Activated CD4-positive, CD25-positive, alpha-beta regulatory T cell treated with anti-CD3 and anti-CD28 coated beads, Interleukin-2, amount 50 U/mL, for 24 hours (primary cell): ENCODE measurements at regions not wholly inside any gene's neighbourhood (a gene's known extent, or its start where the extent isn't known, plus 50 kb on each side); places are given as distances from the start of the nearest gene placed in this dataset.

Source experiments
- ATAC-seq, 2 donors: fragments of 150-1000 bp; cut with Tn5 transposase; one replicate each; pipeline ENCODE4 v1.10.0; 2021; ENCODE audit warnings: mild to moderate bottlenecking in 1 of 2, moderate library complexity in 1 of 2

DNA sequence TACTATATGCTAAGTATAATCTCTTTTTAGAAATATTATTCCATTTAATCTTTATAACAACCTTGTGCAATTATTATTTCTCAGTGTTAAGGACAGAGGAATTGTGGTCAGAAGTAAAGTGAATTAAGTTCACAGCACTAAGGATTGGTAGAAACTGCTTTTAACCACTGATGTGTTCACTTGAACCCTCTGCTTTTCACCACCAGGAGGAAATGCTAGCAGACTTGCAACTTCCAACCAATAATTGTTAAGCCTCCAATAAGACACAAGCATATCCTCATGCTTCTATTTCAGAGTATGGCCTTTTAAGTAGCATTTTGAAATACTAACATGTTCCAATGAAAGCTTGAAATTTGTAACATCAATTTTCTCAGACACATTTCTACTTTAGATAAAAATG lies 527.4 kb downstream of the SI start:
- ATAC-seq = no peak

DNA sequence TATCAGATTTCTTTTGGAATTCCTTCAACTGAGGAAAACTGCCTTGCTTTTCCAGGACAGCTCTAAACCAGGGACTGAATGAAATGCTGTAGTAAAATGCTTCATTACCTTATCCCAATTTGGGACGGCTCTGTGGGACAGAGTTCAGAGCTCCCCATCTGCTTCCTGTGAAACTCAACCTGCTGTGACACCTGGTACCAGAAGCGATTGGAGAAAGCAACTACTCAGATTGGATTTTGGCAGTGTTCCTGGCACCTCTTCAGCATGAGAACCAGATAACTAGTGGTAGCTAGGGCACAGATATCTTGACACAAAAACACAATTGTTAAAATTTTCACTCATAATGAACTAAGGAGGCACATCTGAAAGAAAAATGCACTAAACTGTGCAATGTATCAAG lies 539.1 kb downstream of the SI start:
- no peak for ATAC-seq

DNA sequence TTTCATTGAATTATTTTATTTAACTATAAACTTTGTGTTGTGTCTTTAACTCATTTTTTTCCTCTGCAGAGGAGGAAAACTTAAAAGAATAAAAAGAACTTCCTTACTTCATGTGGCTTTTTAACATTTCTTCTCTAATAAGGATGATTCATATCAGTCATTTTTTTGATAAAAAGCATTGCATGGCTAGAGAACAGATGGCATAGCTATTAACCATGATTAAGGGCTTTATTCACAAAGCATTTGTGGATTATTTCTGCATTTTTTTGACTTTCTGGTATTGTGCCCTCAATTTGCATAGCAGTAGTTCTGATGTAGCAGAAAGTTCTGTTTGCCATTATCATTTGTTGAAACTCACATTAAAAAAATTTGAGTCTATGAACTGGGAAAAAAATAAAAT lies 540.8 kb downstream of the SI start:
- no peak for ATAC-seq

DNA sequence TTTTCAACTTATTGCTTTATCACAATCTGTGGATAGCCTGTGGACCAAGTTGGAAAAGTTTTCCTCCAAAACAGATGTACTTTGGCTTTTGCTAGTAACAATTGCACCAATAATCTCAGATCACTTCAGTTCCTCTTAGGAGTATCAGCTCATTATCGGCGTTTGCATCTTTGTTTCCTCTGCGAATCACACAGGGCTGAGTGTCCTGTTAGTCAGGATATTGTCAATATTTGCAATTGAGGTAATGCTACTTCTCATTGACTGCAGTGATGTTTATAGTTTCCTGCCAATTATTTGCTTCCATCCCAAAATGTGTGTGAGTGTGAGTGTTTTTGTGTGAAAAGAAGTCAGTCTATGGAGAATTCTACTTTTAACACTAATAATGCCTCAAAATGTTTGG lies 545.0 kb downstream of the SI start:
- ATAC-seq = no peak

DNA sequence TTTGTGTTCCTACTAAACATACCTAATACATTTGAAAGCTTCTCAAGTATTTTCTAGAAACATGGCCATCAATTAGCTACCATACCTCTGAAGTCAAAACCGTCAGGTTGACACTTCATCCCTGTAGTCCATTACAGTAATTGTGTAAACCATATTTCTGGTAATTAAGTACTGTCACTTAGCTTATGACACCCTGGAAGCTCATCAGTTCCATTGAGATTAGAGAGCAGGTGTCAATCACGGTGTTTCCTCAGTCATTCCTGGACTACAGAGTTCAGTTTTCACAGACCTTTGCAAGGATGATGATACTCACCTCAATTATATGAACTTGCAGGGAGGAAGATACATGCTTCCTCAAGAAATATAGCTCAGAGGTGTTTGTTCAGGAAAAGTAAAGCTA lies 552.0 kb downstream of the SI start:
- no peak for ATAC-seq

DNA sequence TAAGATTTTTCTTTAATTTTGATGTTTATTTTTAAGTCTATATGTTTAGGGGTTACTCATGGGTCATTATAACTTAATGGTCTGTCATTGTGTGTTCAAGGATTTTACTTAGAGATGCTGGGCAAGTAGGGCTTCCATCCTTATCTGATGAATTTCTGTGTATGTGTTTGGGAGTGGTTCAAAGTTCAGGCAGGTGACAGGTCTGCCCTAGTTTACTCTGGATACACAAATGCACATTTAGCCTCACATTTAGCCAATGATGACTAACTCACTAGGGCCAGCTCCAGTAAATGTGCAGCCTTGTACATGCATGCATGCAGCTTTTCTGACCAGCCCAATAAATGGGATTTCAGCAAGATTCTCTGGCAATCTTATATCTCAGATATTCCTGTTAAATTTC lies 554.1 kb downstream of the SI start:
- no peak for ATAC-seq

DNA sequence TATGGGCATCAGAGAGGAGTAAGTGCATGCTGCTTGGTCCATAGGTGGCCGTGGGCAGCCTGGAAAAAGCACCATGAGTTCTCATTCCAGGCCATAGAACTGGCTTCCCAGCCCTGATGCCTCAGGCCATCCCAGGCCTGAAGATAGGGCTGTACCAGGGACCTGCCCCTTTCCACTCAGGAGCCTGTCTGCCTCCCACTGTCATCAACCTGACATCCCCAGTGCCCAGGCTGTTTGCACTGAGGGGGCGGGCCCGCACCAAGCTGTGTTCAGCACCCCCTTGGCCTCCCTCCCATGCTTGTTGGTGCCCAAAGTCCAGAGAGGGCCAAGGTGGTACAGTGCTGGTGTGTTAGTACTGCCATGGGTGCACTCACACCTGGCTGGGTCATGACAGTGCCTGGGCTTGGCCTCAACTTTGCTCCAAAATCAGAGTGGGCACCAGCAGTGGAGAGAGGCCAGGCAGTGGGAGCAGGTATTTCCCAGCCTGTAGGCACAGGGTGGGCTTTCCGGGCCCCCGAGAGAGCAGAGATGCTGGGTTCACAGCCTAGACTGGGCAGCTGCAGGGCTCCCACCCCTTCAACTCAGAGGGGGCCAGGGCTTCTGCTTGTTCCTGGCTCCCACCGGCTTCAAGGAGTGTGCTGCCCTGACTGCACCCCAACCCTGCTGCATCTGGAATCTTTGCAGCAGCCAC lies 556.1 kb downstream of the SI start:
- no peak for ATAC-seq

DNA sequence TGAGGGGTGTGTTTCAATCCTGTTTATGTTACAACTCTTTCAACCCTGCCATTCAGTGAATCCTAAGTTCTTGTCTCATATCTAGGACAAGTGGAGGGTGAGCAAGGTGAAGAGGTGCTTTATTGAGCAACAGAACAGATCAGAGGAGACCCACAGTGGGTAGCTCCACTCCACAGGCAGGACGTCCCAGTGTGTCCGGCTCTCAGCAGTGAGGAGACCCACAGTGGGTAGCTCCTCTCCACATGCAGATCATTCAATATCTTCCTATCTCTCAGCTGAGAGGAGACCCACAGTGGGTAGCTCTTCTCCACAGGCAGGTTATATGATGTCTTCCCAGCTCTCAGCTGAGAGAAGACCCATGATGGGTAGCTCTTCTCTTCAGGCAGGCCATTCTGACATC lies 556.7 kb downstream of the SI start:
- ATAC-seq = no peak

DNA sequence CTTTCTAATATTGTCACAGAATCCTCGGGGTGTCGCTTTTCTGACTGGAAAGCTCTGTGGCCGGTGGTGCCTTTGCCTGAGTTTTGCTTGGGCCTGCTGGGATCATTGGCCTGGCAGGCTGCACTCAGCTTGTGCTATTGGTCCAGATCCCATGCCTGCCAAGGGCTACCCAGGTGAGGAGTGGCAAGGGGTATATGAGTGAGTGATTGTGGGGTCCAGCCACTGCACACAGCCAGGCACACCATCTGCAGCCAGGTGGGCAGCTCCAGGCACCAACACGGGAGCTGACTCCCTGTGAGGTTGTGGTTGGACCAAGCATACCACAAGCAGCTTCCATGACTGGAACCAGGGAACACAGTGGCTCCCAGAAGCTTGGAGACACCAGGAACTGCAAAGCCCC lies 557.2 kb downstream of the SI start:
- ATAC-seq = no peak

DNA sequence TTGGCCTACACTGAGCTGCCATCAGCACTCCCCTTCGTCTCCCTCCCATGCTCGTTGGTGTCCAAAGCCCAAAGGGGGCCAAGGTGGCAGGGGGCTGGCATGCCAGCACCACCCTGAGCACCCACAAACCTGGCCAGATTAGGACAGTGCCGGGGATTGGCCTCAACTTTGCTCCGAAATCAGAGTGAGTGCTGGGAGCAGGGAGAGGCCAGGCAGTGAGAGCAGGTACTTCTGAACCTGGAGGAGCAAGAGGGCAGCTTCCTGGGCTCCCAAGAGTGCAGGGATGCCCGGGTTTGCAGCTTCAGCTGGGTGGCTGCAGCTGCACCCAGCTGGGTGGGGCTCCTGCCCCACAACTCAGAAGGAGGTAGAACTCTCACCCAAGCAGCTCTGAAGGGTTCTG lies 563.0 kb downstream of the SI start:
- no peak for ATAC-seq

DNA sequence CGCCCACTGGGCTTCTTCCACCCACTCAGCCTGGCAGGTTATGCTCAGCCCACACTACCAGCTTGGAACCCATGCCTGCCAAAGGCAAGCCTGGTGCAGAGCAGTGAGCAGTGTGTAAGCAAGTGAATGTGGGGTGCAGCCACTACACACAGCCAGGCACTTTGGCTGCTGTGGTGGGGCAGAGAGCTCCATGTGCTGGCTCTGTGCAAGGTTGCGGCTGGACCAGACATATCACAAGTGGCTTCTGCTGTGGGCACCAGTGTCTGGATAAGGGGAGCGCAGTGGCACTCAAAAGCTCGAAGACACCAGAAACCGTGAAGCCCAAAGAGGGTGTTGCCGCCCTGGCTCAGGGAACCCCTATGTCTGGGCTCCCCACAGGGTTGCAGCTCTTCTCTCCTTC lies 563.7 kb downstream of the SI start:
- ATAC-seq = no peak

DNA sequence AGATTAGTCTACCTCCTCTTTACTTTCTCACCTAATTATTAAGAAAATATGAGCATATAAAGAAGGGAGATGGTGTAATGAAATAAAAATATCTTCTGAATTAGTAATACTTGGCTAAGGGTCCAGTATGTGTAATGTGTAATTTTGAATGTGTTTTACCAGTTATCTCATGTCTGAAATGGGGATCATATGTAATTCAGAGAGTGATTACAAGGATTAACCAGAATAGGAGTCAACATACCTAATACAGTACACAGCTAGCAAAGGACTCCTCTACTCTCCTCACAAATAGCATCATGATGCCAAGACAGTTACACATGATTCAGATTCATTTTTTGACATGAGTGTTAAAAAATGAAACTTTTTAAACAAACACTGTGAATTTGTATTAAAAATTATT lies 570.4 kb downstream of the SI start:
- no peak for ATAC-seq

DNA sequence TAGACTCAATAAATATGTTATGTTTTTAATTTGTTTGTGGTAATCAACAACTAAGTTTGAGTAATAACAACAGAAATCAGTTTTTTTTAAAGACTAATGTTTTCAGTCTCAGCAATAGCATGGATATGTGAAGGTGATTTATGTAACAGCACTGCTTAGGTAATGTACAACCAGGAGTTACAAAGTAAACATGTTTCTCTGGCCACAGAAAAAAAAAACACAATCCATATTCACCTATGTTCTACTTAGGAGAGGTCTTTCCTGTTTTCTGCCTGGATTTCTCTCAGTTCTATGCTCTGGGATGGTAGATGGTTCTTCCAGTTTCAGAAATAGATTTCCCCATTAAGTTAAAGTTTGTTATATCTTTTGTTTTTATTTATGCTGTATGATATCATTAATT lies 579.4 kb downstream of the SI start:
- no peak for ATAC-seq

DNA sequence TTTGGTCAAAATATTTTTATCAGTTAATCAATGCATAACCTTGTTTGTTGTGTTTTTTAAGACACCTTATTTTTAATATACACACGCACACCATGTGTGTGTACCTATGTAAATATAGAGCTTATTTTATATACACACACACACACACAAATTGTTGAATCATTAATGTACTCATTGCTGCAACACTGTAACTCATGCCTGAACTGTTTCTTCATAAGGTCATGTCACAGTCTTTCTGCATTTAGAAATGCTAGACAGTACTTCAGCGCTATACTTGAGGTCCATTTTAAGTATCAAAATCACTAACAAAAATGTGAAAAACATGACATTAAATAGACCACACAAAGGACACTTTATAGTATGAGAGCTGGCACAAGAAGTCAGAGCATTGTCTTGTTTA lies 589.4 kb downstream of the SI start:
- no peak for ATAC-seq

DNA sequence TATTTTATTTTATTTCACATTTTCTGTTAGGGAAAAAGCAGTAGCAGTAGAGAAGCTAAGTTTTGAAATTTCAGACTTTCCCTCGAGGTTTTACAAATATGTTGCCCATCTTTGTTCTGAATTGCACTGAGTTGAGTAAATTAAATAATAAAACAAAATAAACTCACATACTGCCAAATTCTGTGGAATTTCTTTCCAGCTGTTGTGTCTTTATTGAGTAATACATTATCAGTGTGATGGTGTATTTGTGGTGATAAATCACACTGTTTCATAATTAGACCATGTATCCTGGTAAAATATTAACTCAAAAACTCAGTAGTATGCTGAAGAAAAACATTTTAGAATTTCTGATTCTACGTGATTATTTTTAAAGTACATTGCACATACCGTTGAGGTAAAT lies 592.1 kb downstream of the SI start:
- ATAC-seq = no peak

DNA sequence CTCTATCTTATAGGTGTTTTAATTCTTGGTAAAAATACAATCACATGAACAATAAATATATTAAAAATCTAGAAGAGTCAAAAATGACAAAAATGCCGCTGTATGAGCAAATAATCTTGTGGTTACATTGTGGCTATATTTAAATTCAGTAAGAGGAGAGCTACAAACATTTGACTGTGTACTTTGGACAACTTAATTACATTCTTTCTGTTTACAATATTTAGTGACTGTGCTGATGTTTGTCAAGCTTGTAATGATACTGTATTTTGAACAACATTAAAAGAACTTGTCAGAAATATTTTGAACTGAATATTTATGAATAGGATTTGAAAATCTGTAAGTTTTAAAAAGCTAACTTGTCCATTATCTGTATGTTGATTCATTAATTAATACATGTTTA lies 598.3 kb downstream of the SI start:
- ATAC-seq = no peak

DNA sequence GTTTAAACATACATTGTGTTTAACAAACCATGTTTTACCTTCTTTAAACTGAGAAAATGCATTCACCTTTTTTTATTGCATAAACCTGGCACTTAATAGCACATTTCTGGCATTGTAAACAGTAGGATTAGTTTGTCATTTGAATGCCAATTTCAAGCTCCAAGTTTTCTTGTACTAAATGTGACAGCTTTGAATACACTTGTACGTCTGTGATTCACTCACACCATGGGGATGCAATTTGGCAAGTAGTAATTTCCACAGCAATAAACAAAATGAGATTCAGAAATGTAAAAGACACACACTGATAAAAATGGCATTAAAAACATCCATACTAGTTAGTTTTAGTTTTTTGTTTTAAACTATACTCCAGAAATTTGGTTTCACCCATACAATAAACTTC lies 598.9 kb downstream of the SI start:
- ATAC-seq = no peak

DNA sequence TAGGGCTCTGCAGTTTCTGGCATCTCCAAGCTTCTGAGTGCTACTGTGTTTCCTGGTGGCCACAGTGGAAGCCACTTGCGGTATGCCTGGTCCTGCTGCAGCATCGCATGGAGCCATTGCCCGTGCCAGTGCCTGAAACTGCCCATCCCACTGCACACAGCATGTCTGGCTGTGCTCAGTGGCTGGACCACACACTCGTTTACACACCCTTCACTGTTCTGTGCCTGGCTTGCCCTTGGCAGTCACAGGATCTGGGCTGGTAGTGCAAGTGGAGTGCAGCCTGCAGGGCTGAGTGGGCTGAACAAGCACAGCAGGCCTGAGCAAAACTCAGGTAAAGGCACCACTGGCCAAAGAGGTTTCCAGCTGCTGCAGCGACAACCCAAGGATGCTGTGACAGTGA lies 600.0 kb downstream of the SI start:
- no peak for ATAC-seq

DNA sequence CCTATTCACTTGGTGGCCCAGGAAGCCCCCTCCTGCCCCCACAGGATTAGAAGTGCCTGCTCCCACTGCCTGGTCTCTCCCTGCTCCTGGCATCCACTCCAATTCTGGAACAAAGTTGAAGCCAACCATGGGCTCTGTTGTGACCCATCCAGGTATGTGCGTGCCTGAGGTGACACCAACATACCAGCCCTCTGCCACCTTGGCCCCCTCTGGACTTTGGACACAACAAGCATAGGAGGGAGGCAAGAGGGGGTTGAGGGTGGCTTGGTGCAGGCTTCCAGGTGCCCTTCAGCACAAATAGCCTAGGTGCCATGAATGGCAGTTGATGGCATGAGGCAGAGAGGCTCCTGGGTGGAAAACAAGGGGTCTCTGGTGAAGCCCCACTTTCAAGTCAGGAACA lies 600.9 kb downstream of the SI start:
- ATAC-seq = no peak

DNA sequence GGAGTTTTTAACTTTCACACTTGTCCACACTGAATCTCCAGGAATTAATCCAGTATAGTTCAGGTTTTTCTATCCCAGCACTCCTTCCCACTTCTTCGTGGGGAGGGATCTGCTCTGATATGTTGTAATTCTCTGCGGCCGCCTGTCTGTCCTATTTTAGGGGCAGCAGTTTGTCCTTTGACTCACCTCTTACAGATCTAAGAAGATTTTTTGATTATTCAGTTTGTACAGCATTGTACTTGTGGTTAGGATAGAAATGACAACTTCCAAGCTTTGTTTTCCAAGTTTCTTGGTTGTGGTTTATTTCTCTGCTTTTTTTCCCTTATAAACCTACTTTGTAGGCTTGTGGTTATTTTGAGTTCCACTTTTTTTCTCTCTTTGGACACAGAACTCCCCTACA lies 601.7 kb downstream of the SI start:
- no peak for ATAC-seq

DNA sequence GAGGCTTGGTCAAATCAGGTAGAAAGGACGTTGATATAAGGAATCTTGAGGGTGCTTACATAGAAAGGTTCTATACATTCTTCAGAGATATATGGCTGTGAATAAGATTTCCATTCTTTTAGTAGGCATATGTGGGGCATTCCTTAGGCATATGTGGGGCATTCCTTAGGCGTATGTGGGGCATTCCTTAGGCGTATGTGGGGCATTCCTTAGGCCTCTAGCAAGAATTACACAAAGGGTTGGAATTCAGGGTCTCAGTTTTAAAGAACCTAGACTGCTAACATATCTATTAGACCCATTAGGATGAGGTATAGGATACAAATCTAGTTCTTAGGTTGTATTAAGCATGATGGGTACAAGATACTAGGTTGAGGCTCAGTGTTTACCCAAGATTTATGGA lies 607.8 kb downstream of the SI start:
- no peak for ATAC-seq

DNA sequence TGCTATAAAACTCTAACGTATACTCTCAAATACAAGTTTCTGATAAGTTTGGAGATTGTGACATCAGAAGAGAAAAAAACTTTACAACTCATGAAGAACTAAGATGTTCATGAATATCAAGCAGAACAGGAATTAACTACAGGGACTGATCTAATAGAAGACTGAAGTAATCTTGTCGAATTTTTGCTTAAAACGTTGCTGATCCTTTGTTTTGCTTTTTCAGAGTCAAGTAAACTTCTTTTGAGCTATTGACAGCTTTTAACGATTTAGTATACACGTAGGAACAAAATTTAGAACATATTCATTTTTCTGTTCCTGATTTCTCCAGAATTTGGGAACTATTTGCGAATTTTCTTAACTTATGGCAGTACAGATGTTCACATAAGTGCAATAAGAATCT lies 610.2 kb downstream of the SI start:
- no peak for ATAC-seq

DNA sequence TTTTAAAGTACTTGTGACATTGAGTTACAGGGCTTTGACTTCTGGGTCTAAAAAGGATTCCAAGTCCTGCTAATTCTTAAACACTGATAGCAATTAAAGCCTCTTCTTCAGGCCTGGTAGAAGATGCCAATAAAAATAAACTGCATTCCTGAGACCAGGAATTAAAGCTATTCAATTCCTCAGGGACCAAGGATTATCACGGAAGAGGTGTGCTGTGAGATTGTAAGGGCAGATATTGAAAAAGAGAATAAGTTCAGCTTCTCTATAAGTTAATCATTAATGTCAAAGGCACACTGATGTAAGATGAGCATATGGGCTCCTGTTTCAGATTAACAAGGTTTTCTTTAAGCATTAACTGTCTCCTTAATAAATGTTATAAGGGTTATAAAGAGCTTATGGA lies 611.3 kb downstream of the SI start:
- ATAC-seq = no peak

DNA sequence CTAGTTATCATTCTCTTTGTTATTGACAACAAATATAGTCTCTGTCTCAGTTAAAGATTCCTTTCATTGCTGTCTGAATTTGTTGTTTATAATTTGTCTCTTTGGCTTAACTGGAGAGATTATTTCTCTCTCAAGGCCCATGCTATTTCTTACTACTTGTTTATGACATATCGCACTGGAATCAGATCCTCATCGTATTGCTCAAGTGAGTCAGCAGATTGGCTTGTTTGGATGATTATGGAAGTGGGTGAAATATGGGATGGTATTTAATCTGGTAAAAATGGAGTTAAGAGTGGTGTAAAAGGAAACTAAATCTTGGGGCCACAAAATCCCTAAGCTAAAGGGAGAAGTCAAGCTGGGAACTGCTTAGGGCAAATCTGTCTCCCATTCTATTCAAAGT lies 613.1 kb downstream of the SI start:
- ATAC-seq = no peak

DNA sequence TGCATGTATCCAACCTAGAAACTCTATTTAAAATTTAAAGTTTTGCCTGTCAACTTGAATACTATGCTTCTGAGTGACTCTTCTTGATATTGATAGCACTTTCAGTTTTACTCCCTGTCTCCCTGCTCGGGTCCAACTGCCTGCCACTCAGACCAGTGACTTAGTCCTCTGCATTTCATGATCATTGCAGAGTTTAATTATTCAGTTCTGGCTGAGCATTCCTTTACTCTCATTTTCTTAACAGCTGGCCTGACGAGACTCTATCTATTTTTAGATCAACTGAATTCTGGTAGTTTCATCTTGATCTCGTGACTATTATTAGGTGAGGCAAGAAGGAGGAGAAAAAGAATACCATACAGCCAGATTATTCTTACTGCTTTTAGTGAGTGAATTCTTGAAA lies 617.4 kb downstream of the SI start:
- ATAC-seq = no peak
